ENCODE measurements at regions not wholly inside any gene's neighbourhood (a gene's known extent, or its start where the extent isn't known, plus 50 kb on each side); places are given as distances from the start of the nearest gene placed in this dataset.

- Histone ChIP-seq H3K36me3 (ENCODE audit: control insufficient read depth in 2 of 4, insufficient read depth in 4 of 4, low read length in 3 of 4) (no peaks in the 10 kb centered on the region; a peak in 1 of 8 replicates), H2BK12ac (ENCODE audit: low read depth, low read length) (no peak overlapping the region), H3K4ac (replicated peaks; ENCODE audit: insufficient read length, low read depth, low read length) (no peak overlapping the region), H2BK15ac (ENCODE audit: low read length) (no peak overlapping the region), H3K56ac (replicated peaks; ENCODE audit: insufficient read length, low read depth, low read length) (no peak overlapping the region), H3K79me2 (ENCODE audit: control insufficient read depth in 1 of 2, insufficient read depth in 2 of 2, low read length in 2 of 2) (no peaks in the 10 kb centered on the region), H3K4me2 (ENCODE audit: insufficient read depth in 1 of 2, low read depth in 2 of 2, low read length in 2 of 2) (no peak overlapping the region), H3K14ac (ENCODE audit: insufficient read length) (no peak overlapping the region), H4K20me1 (replicated peaks in 1 of 2; ENCODE audit: control insufficient read depth in 1 of 2, insufficient read depth in 2 of 2, low read length in 2 of 2) (no peaks in the 10 kb centered on the region), H2BK120ac (replicated peaks; ENCODE audit: low read depth, low read length) (no peak overlapping the region), H2AFZ (ENCODE audit: low read length) (no peak overlapping the region), H3K9ac (replicated peaks in 1 of 4; ENCODE audit: extremely low read depth in 1 of 4, low read depth in 3 of 4, low read length in 3 of 4) (no peak overlapping the region), H4K8ac (ENCODE audit: extremely low read depth, insufficient read depth, low read length) (no peak overlapping the region), H4K91ac (replicated peaks; ENCODE audit: insufficient read length, low read length) (no peak overlapping the region), H3K27ac (ENCODE audit: low read depth, low read length) (no peak overlapping the region), H3K23me2 (ENCODE audit: low read depth, low read length) (no peaks in the 10 kb centered on the region), H3K27me3 (replicated peaks in 1 of 4; ENCODE audit: control insufficient read depth in 3 of 4, extremely low read depth in 1 of 4, insufficient read depth in 3 of 4, low read length in 3 of 4) (no peaks in the 10 kb centered on the region), H4K5ac (ENCODE audit: insufficient read length, low read depth, low read length) (no peak overlapping the region), H3K23ac (ENCODE audit: insufficient read length) (no peak overlapping the region), H2BK20ac (ENCODE audit: low read length) (peak overlapping the region; percentile 52; the same call in 1 of the 2 replicates), H3K9me3 (ENCODE audit: insufficient read depth in 2 of 2, low read depth in 1 of 2, low read length in 1 of 2) (peaks cover 0 to 7% of the 10 kb centered on the region in 2 experiments; a peak in 2 of 4 replicates), H3K4me3 (ENCODE audit: extremely low read depth in 1 of 4, insufficient read depth in 2 of 4, low read depth in 3 of 4, low read length in 4 of 4) (no peak overlapping the region), H3K79me1 (ENCODE audit: low read depth, low read length) (no peaks in the 10 kb centered on the region), H3K18ac (ENCODE audit: extremely low read depth, low read length) (no peak overlapping the region), H3K4me1 (replicated peaks in 1 of 4; ENCODE audit: control insufficient read depth in 3 of 4, insufficient read depth in 4 of 4, low read length in 3 of 4) (peaks cover 0 to under 1% (median 0%) of the 10 kb centered on the region in 4 experiments; a peak in 1 of 7 replicates), H2BK5ac (ENCODE audit: low read depth, low read length) (peak overlapping the region; percentile 37; the same call in 1 of the 2 replicates), H2AK5ac (ENCODE audit: low read depth, low read length) (no peak overlapping the region)
- DNase-seq (ENCODE audit: low read depth in 1 of 2, low spot score in 2 of 2) (no peak), FAIRE-seq (no peak)
- WGBS, 2 experiments (ENCODE audit: extremely low coverage in 1 of 2, insufficient coverage in 1 of 2, insufficient read length in 1 of 2, insufficient replicate concordance in 2 of 2, low coverage in 1 of 2, low lambda C conversion rate in 2 of 2, missing lambda C conversion rate in 1 of 2), result 89% methylated on average over 3 of the region's 3 CpGs; no CpG with 5 or more reads in 1 of the 2 experiments
- TF ChIP-seq EGR1 (IDR thresholded peaks at IDR 0.05; ENCODE audit: borderline replicate concordance, low read depth, low read length) (no peak), POLR2A (IDR thresholded peaks at IDR 0.05; ENCODE audit: control extremely low read depth in 1 of 2, low read depth in 2 of 2, low read length in 2 of 2) (no peak), CHD1 (IDR thresholded peaks at IDR 0.05; ENCODE audit: low read depth, low read length) (no peak), SP2 (IDR thresholded peaks at IDR 0.05; ENCODE audit: low read length) (no peak)
- ChIA-PET CTCF (ENCODE audit: partially characterized antibody) (interaction anchor here (1.4 to 1.6 kb wide), 2 partner anchors 8 to 10 kb away, joined by 6 to 7 read pairs; no protein-coding TSS in a partner anchor), POLR2A (ENCODE audit: partially characterized antibody) (no interaction called here)
Measured at GRCh38 chr3:193119926-193120325, 121.1 kb upstream of the PLAAT1 start.
